ENCODE measurements at regions not wholly inside any gene's neighbourhood (a gene's known extent, or its start where the extent isn't known, plus 50 kb on each side); places are given as distances from the start of the nearest gene placed in this dataset.

GRCh38 chrX:96566878-96567277, 117.8 kb upstream of the DIAPH2 start:
- Mint-ChIP-seq H3K27ac (no peak overlapping the region), H3K4me3 (no peak overlapping the region), H3K36me3 (ENCODE audit: low read depth) (no peaks in the 10 kb centered on the region), H3K27me3 (no peaks in the 10 kb centered on the region), H3K4me1 (ENCODE audit: low read depth) (no peaks in the 10 kb centered on the region), H3K9me3 (no peaks in the 10 kb centered on the region)
- CTCF ChIA-PET = no interaction called here
- TF ChIP-seq CTCF (IDR thresholded peaks at IDR 0.05) = no peak
- no peaks in the 10 kb centered on the region for H3K36me3 ChIP-seq (ENCODE audit: insufficient read depth, low read length)
- H3K4me1 ChIP-seq (ENCODE audit: insufficient read depth, low read length) = no peaks in the 10 kb centered on the region
- no peak for ATAC-seq (ENCODE audit: poor library complexity)
- no peak for DNase-seq
- intact Hi-C loops (cut with DNase I, micrococcal nuclease) = no loop called here
- no peaks in the 10 kb centered on the region for H3K9me3 ChIP-seq (ENCODE audit: control insufficient read depth in 1 of 2, insufficient read depth in 1 of 2, low read length in 2 of 2)
- no peaks in the 10 kb centered on the region for H3K27me3 ChIP-seq (ENCODE audit: control insufficient read depth in 1 of 2, insufficient read depth in 2 of 2, low read length in 2 of 2)
- no peak overlapping the region for H3K27ac ChIP-seq (ENCODE audit: low read depth in 1 of 2, low read length in 2 of 2)
- H3K4me3 ChIP-seq (ENCODE audit: low read length) = no peak overlapping the region
- POLR2A ChIA-PET = no interaction called here

GRCh38 chrX:96568071-96568470, 116.6 kb upstream of the DIAPH2 start:
- no peaks in the 10 kb centered on the region for H3K27me3 Mint-ChIP-seq
- H3K36me3 Mint-ChIP-seq (ENCODE audit: low read depth) = no peaks in the 10 kb centered on the region
- no peaks in the 10 kb centered on the region for H3K9me3 Mint-ChIP-seq
- H3K27me3 ChIP-seq (ENCODE audit: control insufficient read depth in 1 of 2, insufficient read depth in 2 of 2, low read length in 2 of 2) = no peaks in the 10 kb centered on the region
- no peaks in the 10 kb centered on the region for H3K9me3 ChIP-seq (ENCODE audit: control insufficient read depth in 1 of 2, insufficient read depth in 1 of 2, low read length in 2 of 2)
- no peak for ATAC-seq (ENCODE audit: poor library complexity)
- POLR2A ChIA-PET = no interaction called here
- intact Hi-C loops (cut with DNase I, micrococcal nuclease) = no loop called here
- no peaks in the 10 kb centered on the region for H3K36me3 ChIP-seq (ENCODE audit: insufficient read depth, low read length)
- no peak overlapping the region for H3K4me3 Mint-ChIP-seq
- no peak overlapping the region for H3K4me3 ChIP-seq (ENCODE audit: low read length)
- no peak overlapping the region for H3K27ac Mint-ChIP-seq
- H3K27ac ChIP-seq (ENCODE audit: low read depth in 1 of 2, low read length in 2 of 2) = no peak overlapping the region
- no peak for TF ChIP-seq CTCF (IDR thresholded peaks at IDR 0.05)
- no peaks in the 10 kb centered on the region for H3K4me1 Mint-ChIP-seq (ENCODE audit: low read depth)
- no peaks in the 10 kb centered on the region for H3K4me1 ChIP-seq (ENCODE audit: insufficient read depth, low read length)
- no peak for DNase-seq
- CTCF ChIA-PET = no interaction called here

- Mint-ChIP-seq H3K4me1 (ENCODE audit: low read depth) (no peaks in the 10 kb centered on the region), H3K36me3 (ENCODE audit: low read depth) (no peaks in the 10 kb centered on the region), H3K9me3 (no peaks in the 10 kb centered on the region), H3K27ac (no peak overlapping the region), H3K4me3 (no peak overlapping the region), H3K27me3 (no peaks in the 10 kb centered on the region)
- no peak overlapping the region for H3K4me3 ChIP-seq (ENCODE audit: low read length)
- no peak overlapping the region for H3K27ac ChIP-seq (ENCODE audit: low read depth in 1 of 2, low read length in 2 of 2)
- H3K4me1 ChIP-seq (ENCODE audit: insufficient read depth, low read length) = no peaks in the 10 kb centered on the region
- H3K27me3 ChIP-seq (ENCODE audit: control insufficient read depth in 1 of 2, insufficient read depth in 2 of 2, low read length in 2 of 2) = no peaks in the 10 kb centered on the region
- POLR2A ChIA-PET = no interaction called here
- no peak for ATAC-seq (ENCODE audit: poor library complexity)
- CTCF ChIA-PET = no interaction called here
- DNase-seq = no peak
- no peaks in the 10 kb centered on the region for H3K9me3 ChIP-seq (ENCODE audit: control insufficient read depth in 1 of 2, insufficient read depth in 1 of 2, low read length in 2 of 2)
- H3K36me3 ChIP-seq (ENCODE audit: insufficient read depth, low read length) = no peaks in the 10 kb centered on the region
- intact Hi-C loops (cut with DNase I, micrococcal nuclease) = no loop called here
- no peak for TF ChIP-seq CTCF (IDR thresholded peaks at IDR 0.05)
These were observed 115.6 kb upstream of the DIAPH2 start for GRCh38 chrX:96569034-96569433.

All from CD4-positive, alpha-beta T cell (primary cell).